A549 (cell line): ENCODE measurements at regions not wholly inside any gene's neighbourhood (a gene's known extent, or its start where the extent isn't known, plus 50 kb on each side); places are given as distances from the start of the nearest gene placed in this dataset.
"Not testable (repeated sequence)": the region's sequence is repeated elsewhere in the genome, so short reads cannot be mapped to it uniquely, and the experiment has no call there.

Experiments used
- ATAC-seq, 2 experiments: fragments of 200-7000 bp in 1 of 2; fragments of >200 bp in 1 of 2; cut with Nextera tagmentation in 1 of 2; cut with Tn5 transposase in 1 of 2; 3 replicates each; pipeline versions ENCODE4 v1.8.0 to v1.9.1; 2018 to 2020; ENCODE audit warnings: mild to moderate bottlenecking in 1 of 2, moderate library complexity in 1 of 2
- CTCF ChIA-PET: fragments of 300-600 bp; sonication (Branson Sonifier 250); formaldehyde crosslinking; extraction: SDS; loops from one replicate; lab custom pipeline; 2021; ENCODE audit warnings: antibody characterized with exemption, inconsistent platforms; lab: Yijun Ruan, JAX
- POLR2A ChIA-PET: fragments of 350-600 bp; formaldehyde crosslinking; extraction: SDS; loops from one replicate; lab custom pipeline; 2021; ENCODE audit warnings: antibody characterized with exemption, inconsistent platforms; lab: Yijun Ruan, JAX
- DNase-seq, 2 experiments: peaks; one replicate each; pipeline versions ENCODE4 v3.0.0 to v3.0.0-alpha.2; 2011 to 2016; ENCODE audit warnings: low read depth in 1 of 2, low spot score in 1 of 2
- FAIRE-seq: peaks from 2 replicates; lab custom pipeline; 2011; peaks lifted over from hg19 to GRCh38; lab: Jason Lieb, UNC
- H3K27ac ChIP-seq, 2 experiments: fragments of >200 bp; sonication (Bioruptor Twin); formaldehyde crosslinking; 3 replicates each; pipeline ENCODE4 v1.5.1; 2016 to 2017
- H3K4me1 ChIP-seq: fragments of >200 bp; sonication (Bioruptor Twin); formaldehyde crosslinking; 3 replicates; pipeline ENCODE4 v1.6.1; 2016
- H3K4me2 ChIP-seq: fragments of >200 bp; sonication (Bioruptor Twin); formaldehyde crosslinking; 3 replicates; pipeline ENCODE4 v1.6.1; 2016
- H3K4me3 ChIP-seq: fragments of >200 bp; sonication (Bioruptor Twin); formaldehyde crosslinking; 3 replicates; pipeline ENCODE4 v1.5.1; 2016
- H3K9me3 ChIP-seq: fragments of >200 bp; sonication (Bioruptor Twin); formaldehyde crosslinking; 3 replicates; pipeline ENCODE4 v1.6.1; 2016
- CHD4 ChIP-seq: fragments of 200-600 bp; sonication (generic); IDR thresholded peaks from 2 replicates; pipeline ENCODE4 v1.6.1; 2016; ENCODE audit warnings: antibody characterized with exemption, mild to moderate bottlenecking, borderline replicate concordance
- EHF ChIP-seq: fragments of 250-450 bp; sonication (Bioruptor Pico); IDR thresholded peaks from 2 replicates; pipeline ENCODE4 v1.5.0; 2020; ENCODE audit warnings: mild to moderate bottlenecking
- EHMT2 ChIP-seq: fragments of 200-600 bp; sonication (generic); IDR thresholded peaks from 2 replicates; pipeline ENCODE4 v1.6.1; 2016; ENCODE audit warnings: antibody characterized with exemption, low read depth, mild to moderate bottlenecking, moderate library complexity
- FOXS1 ChIP-seq: fragments of 250-450 bp; sonication (Bioruptor Pico); IDR thresholded peaks from 2 replicates; pipeline ENCODE4 v1.5.0; 2020; ENCODE audit warnings: mild to moderate bottlenecking, moderate library complexity
- GATA3 ChIP-seq: IDR thresholded peaks from 2 replicates; pipeline ENCODE4 v1.6.1; 2012; ENCODE audit warnings: borderline replicate concordance
- HDAC2 ChIP-seq: fragments of 200-600 bp; sonication (generic); IDR thresholded peaks from 2 replicates; pipeline ENCODE4 v1.6.1; 2016
- HMGXB4 ChIP-seq: fragments of 250-450 bp; sonication (Bioruptor Pico); IDR thresholded peaks from 2 replicates; pipeline ENCODE4 v1.5.0; 2021; ENCODE audit warnings: mild to moderate bottlenecking, moderate library complexity, borderline replicate concordance
- HOXB5 ChIP-seq: fragments of 250-450 bp; sonication (Bioruptor Pico); IDR thresholded peaks from 2 replicates; pipeline ENCODE4 v1.5.0; 2020; ENCODE audit warnings: mild to moderate bottlenecking, moderate library complexity
- JUNB ChIP-seq: fragments of >200 bp; sonication (Bioruptor Twin); formaldehyde crosslinking; IDR thresholded peaks from 2 replicates; pipeline ENCODE4 v1.6.1; 2016
- MAFK ChIP-seq: fragments of 450-650 bp; IDR thresholded peaks from 2 replicates; pipeline ENCODE4 v1.6.1; 2014; ENCODE audit not compliant: partially characterized antibody
- NFE2L2 ChIP-seq: fragments of 150-350 bp; conservative IDR thresholded peaks from 2 replicates; pipeline ENCODE4 v1.6.1; 2014; ENCODE audit warnings: low read length
- PHF8 ChIP-seq: fragments of 200-600 bp; sonication (generic); IDR thresholded peaks from 2 replicates; pipeline ENCODE4 v1.6.1; 2016; ENCODE audit warnings: low read depth, mild to moderate bottlenecking, antibody characterized with exemption, moderate library complexity, borderline replicate concordance
- POLR2A ChIP-seq: IDR thresholded peaks from 2 replicates; pipeline ENCODE4 v1.6.1; 2012; ENCODE audit warnings: mild to moderate bottlenecking, low read length
- RAD21 ChIP-seq, 2 experiments: fragments of >200 bp in 1 of 2; sonication (Bioruptor Twin) in 1 of 2; formaldehyde crosslinking in 1 of 2; IDR thresholded peaks in 1 of 2; conservative IDR thresholded peaks in 1 of 2; 2 replicates in 1 of 2; 3 replicates in 1 of 2; pipeline ENCODE4 v1.6.1; 2012 to 2018; ENCODE audit warnings: inconsistent platforms in 1 of 2
- RARB ChIP-seq: fragments of 250-450 bp; sonication (Bioruptor Pico); IDR thresholded peaks from 2 replicates; pipeline ENCODE4 v1.8.0; 2021; ENCODE audit warnings: mild to moderate bottlenecking, moderate library complexity
- SMC3 ChIP-seq: fragments of >200 bp; sonication (Bioruptor Twin); formaldehyde crosslinking; IDR thresholded peaks from 3 replicates; pipeline ENCODE4 v1.6.1; 2018; ENCODE audit warnings: inconsistent platforms
- USF2 ChIP-seq: fragments of 450-650 bp; IDR thresholded peaks from 2 replicates; pipeline ENCODE4 v1.6.1; 2014; ENCODE audit warnings: antibody characterized with exemption
- WGBS: methylation state at CpG from one replicate; pipeline ENCODE4 v1.1.6; 2017; ENCODE audit errors: missing lambda C conversion rate; 5-methylcytosine and 5-hydroxymethylcytosine counted together
- TF ChIP-seq, protein P1 (sequence below): fragments of >200 bp; sonication (Bioruptor Twin); formaldehyde crosslinking; IDR thresholded peaks from 3 replicates; pipeline ENCODE4 v1.5.1; 2016
- TF ChIP-seq, protein P2 (sequence below): IDR thresholded peaks from 2 replicates; pipeline ENCODE4 v1.6.1; 2012; ENCODE audit warnings: low read depth, borderline replicate concordance
- TF ChIP-seq, protein P3 (sequence below): fragments of >200 bp; sonication (Bioruptor Twin); formaldehyde crosslinking; IDR thresholded peaks from 2 replicates; pipeline ENCODE4 v1.6.1; 2016

GRCh38 chr20:11705512-11705911 is 212.2 kb upstream of the BTBD3 start:
- FAIRE-seq (no peak), ATAC-seq (no peak), DNase-seq (no peak)
- Histone ChIP-seq H3K4me3 (no peak overlapping the region), H3K27ac (no peak overlapping the region), H3K4me1 (no peaks in the 10 kb centered on the region), H3K4me2 (no peak overlapping the region), H3K9me3 (no peaks in the 10 kb centered on the region)
- POLR2A ChIA-PET, result no interaction called here
- CTCF ChIA-PET, result no interaction called here
- TF ChIP-seq MAFK, result peak; percentile 52
- no peak for TF ChIP-seq RARB

DNA sequence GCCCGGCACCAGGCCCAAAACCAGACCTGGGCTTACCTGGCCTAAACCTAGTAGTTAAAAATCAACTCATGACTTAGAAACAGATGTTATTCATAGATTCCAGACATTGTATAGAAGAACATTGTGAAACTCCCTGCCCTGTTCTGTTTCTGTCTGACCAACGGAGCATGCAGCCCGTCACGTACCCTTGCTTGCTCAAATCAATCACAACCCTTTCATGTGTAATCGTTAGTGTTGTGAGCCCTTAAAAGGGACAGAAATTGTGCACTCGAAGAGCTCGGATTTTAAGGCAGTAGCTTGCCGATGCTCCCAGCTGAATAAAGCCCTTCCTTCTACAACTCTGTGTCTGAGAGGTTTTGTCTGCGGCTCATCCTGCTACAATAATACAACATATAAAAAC is 209.5 kb upstream of the BTBD3 start:
- POLR2A ChIA-PET, H3K4me3 ChIP-seq, FAIRE-seq, H3K27ac ChIP-seq, H3K4me2 ChIP-seq, CTCF ChIA-PET, H3K4me1 ChIP-seq, ATAC-seq, H3K9me3 ChIP-seq, DNase-seq: not testable (repeated sequence)
- 65% methylated on average over 9 of the region's 9 CpGs for WGBS

DNA sequence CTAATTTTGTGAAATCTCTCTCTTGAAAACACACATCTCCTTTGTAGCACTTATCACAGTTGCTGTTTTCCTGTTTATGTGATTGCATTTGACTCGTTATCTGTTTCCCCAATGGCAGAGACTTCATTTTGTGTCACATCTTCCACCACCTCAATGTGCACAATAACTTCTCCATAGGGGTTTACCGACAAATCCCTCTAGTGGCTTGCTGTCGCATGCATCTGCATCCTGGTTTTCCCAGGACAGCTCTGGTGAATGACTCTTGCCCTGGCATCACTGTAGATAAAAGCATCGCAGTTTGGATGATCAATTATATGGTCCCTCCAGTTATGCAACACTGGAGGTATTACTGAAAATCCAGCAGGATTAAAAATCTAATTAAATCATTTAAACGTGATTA is 206.5 kb upstream of the BTBD3 start:
- ATAC-seq, result no peak

More for the DNA sequence above, 206.5 kb upstream of the BTBD3 start:
- WGBS, result 29% methylated on average over 5 of the region's 5 CpGs
- ChIA-PET POLR2A (no interaction called here), CTCF (interaction anchor here (0.8 kb wide), 1 partner anchor 14 kb away, joined by 3 read pairs; no protein-coding TSS in a partner anchor)
- TF ChIP-seq HMGXB4 (CRISPR knock-in tag), result no peak
- TF ChIP-seq, protein P1, sequence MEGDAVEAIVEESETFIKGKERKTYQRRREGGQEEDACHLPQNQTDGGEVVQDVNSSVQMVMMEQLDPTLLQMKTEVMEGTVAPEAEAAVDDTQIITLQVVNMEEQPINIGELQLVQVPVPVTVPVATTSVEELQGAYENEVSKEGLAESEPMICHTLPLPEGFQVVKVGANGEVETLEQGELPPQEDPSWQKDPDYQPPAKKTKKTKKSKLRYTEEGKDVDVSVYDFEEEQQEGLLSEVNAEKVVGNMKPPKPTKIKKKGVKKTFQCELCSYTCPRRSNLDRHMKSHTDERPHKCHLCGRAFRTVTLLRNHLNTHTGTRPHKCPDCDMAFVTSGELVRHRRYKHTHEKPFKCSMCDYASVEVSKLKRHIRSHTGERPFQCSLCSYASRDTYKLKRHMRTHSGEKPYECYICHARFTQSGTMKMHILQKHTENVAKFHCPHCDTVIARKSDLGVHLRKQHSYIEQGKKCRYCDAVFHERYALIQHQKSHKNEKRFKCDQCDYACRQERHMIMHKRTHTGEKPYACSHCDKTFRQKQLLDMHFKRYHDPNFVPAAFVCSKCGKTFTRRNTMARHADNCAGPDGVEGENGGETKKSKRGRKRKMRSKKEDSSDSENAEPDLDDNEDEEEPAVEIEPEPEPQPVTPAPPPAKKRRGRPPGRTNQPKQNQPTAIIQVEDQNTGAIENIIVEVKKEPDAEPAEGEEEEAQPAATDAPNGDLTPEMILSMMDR, result no peak
- TF ChIP-seq RARB, result no peak
- no peak for TF ChIP-seq CHD4
- TF ChIP-seq JUNB, result no peak
- no peak for TF ChIP-seq PHF8
- no peak for TF ChIP-seq NFE2L2
- no peak for TF ChIP-seq EHF
- no peak for TF ChIP-seq GATA3
- TF ChIP-seq POLR2A, result no peak
- TF ChIP-seq SMC3, result no peak
- TF ChIP-seq EHMT2, result no peak
- TF ChIP-seq USF2, result no peak
- TF ChIP-seq RAD21 (conservative IDR thresholded peaks at IDR 0.05 in 1 of 2, IDR thresholded peaks at IDR 0.05 in 1 of 2), result no peak
- no peak for TF ChIP-seq HDAC2
- TF ChIP-seq, protein P2, sequence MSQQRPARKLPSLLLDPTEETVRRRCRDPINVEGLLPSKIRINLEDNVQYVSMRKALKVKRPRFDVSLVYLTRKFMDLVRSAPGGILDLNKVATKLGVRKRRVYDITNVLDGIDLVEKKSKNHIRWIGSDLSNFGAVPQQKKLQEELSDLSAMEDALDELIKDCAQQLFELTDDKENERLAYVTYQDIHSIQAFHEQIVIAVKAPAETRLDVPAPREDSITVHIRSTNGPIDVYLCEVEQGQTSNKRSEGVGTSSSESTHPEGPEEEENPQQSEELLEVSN, result no peak
- TF ChIP-seq, protein P3, sequence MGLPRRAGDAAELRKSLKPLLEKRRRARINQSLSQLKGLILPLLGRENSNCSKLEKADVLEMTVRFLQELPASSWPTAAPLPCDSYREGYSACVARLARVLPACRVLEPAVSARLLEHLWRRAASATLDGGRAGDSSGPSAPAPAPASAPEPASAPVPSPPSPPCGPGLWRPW, result no peak
- TF ChIP-seq FOXS1 (CRISPR knock-in tag), result no peak
- TF ChIP-seq HOXB5 (CRISPR knock-in tag), result no peak
- no peaks in the 10 kb centered on the region for H3K4me1 ChIP-seq
- DNase-seq (no peak), FAIRE-seq (no peak)
- no peaks in the 10 kb centered on the region for H3K9me3 ChIP-seq
- H3K4me3 ChIP-seq, result no peak overlapping the region
- no peak overlapping the region for H3K27ac ChIP-seq
- H3K4me2 ChIP-seq, result no peak overlapping the region
